ENCODE measurements at regions not wholly inside any gene's neighbourhood (a gene's known extent, or its start where the extent isn't known, plus 50 kb on each side); places are given as distances from the start of the nearest gene placed in this dataset.

GRCh38 chr3:82800248-82800647 lies 1038.8 kb upstream of the GBE1 start:
- Mint-ChIP-seq H3K36me3 (ENCODE audit: low read depth) (no peaks in the 10 kb centered on the region), H3K4me1 (no peaks in the 10 kb centered on the region), H3K4me3 (no peak overlapping the region), H3K27ac (no peak overlapping the region), H3K27me3 (no peaks in the 10 kb centered on the region), H3K9me3 (no peaks in the 10 kb centered on the region)
- ATAC-seq (no peak), DNase-seq (no peak)

- no peak overlapping the region for H3K27ac Mint-ChIP-seq
- H3K27me3 Mint-ChIP-seq: no peaks in the 10 kb centered on the region
- no peaks in the 10 kb centered on the region for H3K36me3 Mint-ChIP-seq (ENCODE audit: low read depth)
- peaks cover 5% of the 10 kb centered on the region for H3K9me3 Mint-ChIP-seq
- ATAC-seq: no peak
- no peak overlapping the region for H3K4me3 Mint-ChIP-seq
- H3K4me1 Mint-ChIP-seq: no peaks in the 10 kb centered on the region
- no peak for DNase-seq
Measured at GRCh38 chr3:82796765-82797164, 1035.3 kb upstream of the GBE1 start.

- no peaks in the 10 kb centered on the region for H3K4me1 Mint-ChIP-seq
- DNase-seq: no peak
- no peak overlapping the region for H3K4me3 Mint-ChIP-seq
- no peak overlapping the region for H3K27ac Mint-ChIP-seq
- no peaks in the 10 kb centered on the region for H3K36me3 Mint-ChIP-seq (ENCODE audit: low read depth)
- ATAC-seq: no peak
- H3K27me3 Mint-ChIP-seq: no peaks in the 10 kb centered on the region
- peaks cover 13% of the 10 kb centered on the region for H3K9me3 Mint-ChIP-seq
Measured at GRCh38 chr3:82791241-82791640, 1029.8 kb upstream of the GBE1 start.

GRCh38 chr3:82790307-82791097 lies 1029.1 kb upstream of the GBE1 start:
- Mint-ChIP-seq H3K36me3 (ENCODE audit: low read depth) (no peaks in the 10 kb centered on the region), H3K9me3 (peaks cover 13% of the 10 kb centered on the region), H3K27me3 (no peaks in the 10 kb centered on the region), H3K27ac (no peak overlapping the region), H3K4me3 (no peak overlapping the region), H3K4me1 (no peaks in the 10 kb centered on the region)
- DNase-seq (no peak), ATAC-seq (no peak)

GRCh38 chr3:82783194-82783593 lies 1021.7 kb upstream of the GBE1 start:
- DNase-seq (no peak), ATAC-seq (no peak)
- no peak overlapping the region for H3K4me3 Mint-ChIP-seq
- no peaks in the 10 kb centered on the region for H3K27me3 Mint-ChIP-seq
- H3K4me1 Mint-ChIP-seq: no peaks in the 10 kb centered on the region
- no peaks in the 10 kb centered on the region for H3K36me3 Mint-ChIP-seq (ENCODE audit: low read depth)
- H3K9me3 Mint-ChIP-seq: no peaks in the 10 kb centered on the region
- no peak overlapping the region for H3K27ac Mint-ChIP-seq

- Mint-ChIP-seq H3K4me1 (no peaks in the 10 kb centered on the region), H3K36me3 (ENCODE audit: low read depth) (no peaks in the 10 kb centered on the region)
Measured at GRCh38 chr3:82773207-82773606, 1011.8 kb upstream of the GBE1 start.

GRCh38 chr3:82764521-82764920 lies 1003.1 kb upstream of the GBE1 start:
- no peak overlapping the region for H3K4me3 Mint-ChIP-seq
- H3K4me1 Mint-ChIP-seq: no peaks in the 10 kb centered on the region
- no peaks in the 10 kb centered on the region for H3K36me3 Mint-ChIP-seq (ENCODE audit: low read depth)
- ATAC-seq (no peak), DNase-seq (no peak)
- no peaks in the 10 kb centered on the region for H3K9me3 Mint-ChIP-seq
- H3K27ac Mint-ChIP-seq: no peak overlapping the region
- no peaks in the 10 kb centered on the region for H3K27me3 Mint-ChIP-seq

More at GRCh38 chr3:82773207-82773606, 1011.8 kb upstream of the GBE1 start:
- H3K27ac Mint-ChIP-seq: no peak overlapping the region
- no peak for ATAC-seq
- H3K27me3 Mint-ChIP-seq: no peaks in the 10 kb centered on the region
- peaks cover 8% of the 10 kb centered on the region for H3K9me3 Mint-ChIP-seq
- no peak for DNase-seq
- H3K4me3 Mint-ChIP-seq: no peak overlapping the region

- Mint-ChIP-seq H3K4me1 (no peaks in the 10 kb centered on the region), H3K27me3 (no peaks in the 10 kb centered on the region), H3K36me3 (ENCODE audit: low read depth) (no peaks in the 10 kb centered on the region), H3K27ac (no peak overlapping the region), H3K9me3 (no peaks in the 10 kb centered on the region), H3K4me3 (no peak overlapping the region)
- ATAC-seq (no peak), DNase-seq (no peak)
Measured at GRCh38 chr3:82761858-82762257, 1000.4 kb upstream of the GBE1 start.

- Mint-ChIP-seq H3K9me3 (peaks cover 18% of the 10 kb centered on the region), H3K4me1 (no peaks in the 10 kb centered on the region), H3K4me3 (no peak overlapping the region), H3K27me3 (no peaks in the 10 kb centered on the region), H3K27ac (no peak overlapping the region), H3K36me3 (ENCODE audit: low read depth) (no peaks in the 10 kb centered on the region)
- ATAC-seq (no peak), DNase-seq (no peak)
Measured at GRCh38 chr3:82745544-82745943, 984.1 kb upstream of the GBE1 start.

- no peak overlapping the region for H3K4me3 Mint-ChIP-seq
- DNase-seq (no peak), ATAC-seq (no peak)
- H3K36me3 Mint-ChIP-seq (ENCODE audit: low read depth): no peaks in the 10 kb centered on the region
- no peaks in the 10 kb centered on the region for H3K4me1 Mint-ChIP-seq
- H3K27me3 Mint-ChIP-seq: no peaks in the 10 kb centered on the region
- peaks cover 15% of the 10 kb centered on the region for H3K9me3 Mint-ChIP-seq
- no peak overlapping the region for H3K27ac Mint-ChIP-seq
Measured at GRCh38 chr3:82743196-82743595, 981.8 kb upstream of the GBE1 start.

- ATAC-seq: no peak
- DNase-seq: no peak
- H3K27ac Mint-ChIP-seq: no peak overlapping the region
- H3K27me3 Mint-ChIP-seq: no peaks in the 10 kb centered on the region
- no peaks in the 10 kb centered on the region for H3K36me3 Mint-ChIP-seq (ENCODE audit: low read depth)
- no peaks in the 10 kb centered on the region for H3K4me1 Mint-ChIP-seq
- H3K9me3 Mint-ChIP-seq: peaks cover 10% of the 10 kb centered on the region
- no peak overlapping the region for H3K4me3 Mint-ChIP-seq
Measured at GRCh38 chr3:82741346-82741745, 979.9 kb upstream of the GBE1 start.

- ATAC-seq (no peak), DNase-seq (no peak)
- Mint-ChIP-seq H3K9me3 (peaks cover 5% of the 10 kb centered on the region), H3K36me3 (ENCODE audit: low read depth) (no peaks in the 10 kb centered on the region), H3K27ac (no peak overlapping the region), H3K4me3 (no peak overlapping the region), H3K27me3 (no peaks in the 10 kb centered on the region), H3K4me1 (no peaks in the 10 kb centered on the region)
Measured at GRCh38 chr3:82739390-82739789, 977.9 kb upstream of the GBE1 start.

GRCh38 chr3:82736696-82737277 lies 975.3 kb upstream of the GBE1 start:
- Mint-ChIP-seq H3K27ac (no peak overlapping the region), H3K4me3 (no peak overlapping the region), H3K4me1 (no peaks in the 10 kb centered on the region), H3K9me3 (peaks cover 5% of the 10 kb centered on the region), H3K27me3 (no peaks in the 10 kb centered on the region), H3K36me3 (ENCODE audit: low read depth) (no peaks in the 10 kb centered on the region)
- ATAC-seq (no peak), DNase-seq (no peak)

- Mint-ChIP-seq H3K27me3 (no peaks in the 10 kb centered on the region), H3K36me3 (ENCODE audit: low read depth) (no peaks in the 10 kb centered on the region), H3K4me3 (no peak overlapping the region), H3K9me3 (peaks cover 19% of the 10 kb centered on the region), H3K27ac (no peak overlapping the region), H3K4me1 (no peaks in the 10 kb centered on the region)
- ATAC-seq (no peak), DNase-seq (no peak)
Measured at GRCh38 chr3:82715091-82715856, 953.8 kb upstream of the GBE1 start.

GRCh38 chr3:82707035-82707434 lies 945.6 kb upstream of the GBE1 start:
- H3K9me3 Mint-ChIP-seq: peaks cover 23% of the 10 kb centered on the region
- no peak for DNase-seq
- no peak for ATAC-seq

More at GRCh38 chr3:82707035-82707434, 945.6 kb upstream of the GBE1 start:
- Mint-ChIP-seq H3K4me1 (no peaks in the 10 kb centered on the region), H3K4me3 (no peak overlapping the region), H3K36me3 (ENCODE audit: low read depth) (no peaks in the 10 kb centered on the region), H3K27ac (no peak overlapping the region), H3K27me3 (no peaks in the 10 kb centered on the region)
